ENCODE measurements at regions not wholly inside any gene's neighbourhood (a gene's known extent, or its start where the extent isn't known, plus 50 kb on each side); places are given as distances from the start of the nearest gene placed in this dataset.

GRCh38 chr16:26189536-26189935, 497.8 kb downstream of the HS3ST4 start:
- intact Hi-C loops (cut with micrococcal nuclease): no loop called here

- intact Hi-C loops (cut with micrococcal nuclease): no loop called here
These were observed 502.8 kb downstream of the HS3ST4 start for GRCh38 chr16:26194526-26194925.

GRCh38 chr16:26195225-26195624, 503.5 kb downstream of the HS3ST4 start:
- intact Hi-C loops (cut with micrococcal nuclease): no loop called here

GRCh38 chr16:26196310-26196709, 504.6 kb downstream of the HS3ST4 start:
- intact Hi-C loops (cut with micrococcal nuclease): no loop called here

GRCh38 chr16:26196802-26197201, 505.0 kb downstream of the HS3ST4 start:
- intact Hi-C loops (cut with micrococcal nuclease): no loop called here

- intact Hi-C loops (cut with micrococcal nuclease): no loop called here
These were observed 505.9 kb downstream of the HS3ST4 start for GRCh38 chr16:26197707-26198106.

- intact Hi-C loops (cut with micrococcal nuclease): no loop called here
These were observed 506.5 kb downstream of the HS3ST4 start for GRCh38 chr16:26198221-26198620.

GRCh38 chr16:26204138-26204537, 512.4 kb downstream of the HS3ST4 start:
- intact Hi-C loops (cut with micrococcal nuclease): no loop called here

GRCh38 chr16:26211542-26211941, 519.8 kb downstream of the HS3ST4 start:
- intact Hi-C loops (cut with micrococcal nuclease): no loop called here

GRCh38 chr16:26212599-26212998, 520.8 kb downstream of the HS3ST4 start:
- intact Hi-C loops (cut with micrococcal nuclease): no loop called here

GRCh38 chr16:26214581-26215174, 522.9 kb downstream of the HS3ST4 start:
- intact Hi-C loops (cut with micrococcal nuclease): no loop called here

GRCh38 chr16:26220894-26221293, 529.1 kb downstream of the HS3ST4 start:
- intact Hi-C loops (cut with micrococcal nuclease): no loop called here

GRCh38 chr16:26231647-26232046, 539.9 kb downstream of the HS3ST4 start:
- intact Hi-C loops (cut with micrococcal nuclease): no loop called here

- intact Hi-C loops (cut with micrococcal nuclease): no loop called here
These were observed 549.0 kb downstream of the HS3ST4 start for GRCh38 chr16:26240807-26241206.

GRCh38 chr16:26247063-26247462, 555.3 kb downstream of the HS3ST4 start:
- intact Hi-C loops (cut with micrococcal nuclease): no loop called here

- intact Hi-C loops (cut with micrococcal nuclease): no loop called here
These were observed 560.8 kb downstream of the HS3ST4 start for GRCh38 chr16:26252598-26252997.

- intact Hi-C loops (cut with micrococcal nuclease): no loop called here
These were observed 569.9 kb downstream of the HS3ST4 start for GRCh38 chr16:26261621-26262020.

GRCh38 chr16:26263406-26263805, 571.6 kb downstream of the HS3ST4 start:
- intact Hi-C loops (cut with micrococcal nuclease): no loop called here

GRCh38 chr16:26267641-26268040, 575.9 kb downstream of the HS3ST4 start:
- intact Hi-C loops (cut with micrococcal nuclease): no loop called here

GRCh38 chr16:26269673-26270072, 577.9 kb downstream of the HS3ST4 start:
- intact Hi-C loops (cut with micrococcal nuclease): no loop called here

GRCh38 chr16:26273607-26274006, 581.8 kb downstream of the HS3ST4 start:
- intact Hi-C loops (cut with micrococcal nuclease): no loop called here

- intact Hi-C loops (cut with micrococcal nuclease): no loop called here
These were observed 583.3 kb downstream of the HS3ST4 start for GRCh38 chr16:26275021-26275590.

GRCh38 chr16:26276289-26276688, 584.5 kb downstream of the HS3ST4 start:
- intact Hi-C loops (cut with micrococcal nuclease): no loop called here
